ENCODE measurements at regions not wholly inside any gene's neighbourhood (a gene's known extent, or its start where the extent isn't known, plus 50 kb on each side); places are given as distances from the start of the nearest gene placed in this dataset.

DNA sequence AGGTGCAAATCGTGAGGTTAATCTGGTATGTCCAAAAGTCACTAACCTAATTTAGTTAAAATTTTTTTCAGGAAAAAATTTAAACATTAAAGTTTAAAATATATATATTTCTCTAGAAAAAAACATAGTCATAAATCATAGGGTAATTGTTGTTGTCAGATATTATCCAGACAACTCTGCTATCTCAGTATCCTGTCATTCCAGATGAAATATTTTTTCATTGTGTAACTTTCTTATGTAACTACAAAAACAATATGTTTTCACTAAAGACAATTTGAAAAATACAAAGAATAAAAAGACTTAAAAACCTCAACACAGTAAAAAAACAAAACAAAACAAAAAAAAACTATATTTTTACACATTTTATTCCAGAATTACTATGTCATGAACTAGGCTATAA is 57.6 kb downstream of the TENT5A start:
- H3K23me2 ChIP-seq (ENCODE audit: low read depth, low read length), result no peaks in the 10 kb centered on the region
- no peak for DNase-seq (ENCODE audit: low read depth in 1 of 2, low spot score in 2 of 2)
- H3K27me3 ChIP-seq (replicated peaks in 1 of 4; ENCODE audit: control insufficient read depth in 3 of 4, extremely low read depth in 1 of 4, insufficient read depth in 3 of 4, low read length in 3 of 4), result no peaks in the 10 kb centered on the region
- no peak overlapping the region for H3K9ac ChIP-seq (replicated peaks in 1 of 4; ENCODE audit: extremely low read depth in 1 of 4, low read depth in 3 of 4, low read length in 3 of 4)
- no peak overlapping the region for H2BK20ac ChIP-seq (ENCODE audit: low read length)
- no peak overlapping the region for H4K91ac ChIP-seq (replicated peaks; ENCODE audit: insufficient read length, low read length)
- ChIA-PET POLR2A (ENCODE audit: partially characterized antibody) (interaction anchor here (0.6 kb wide), 1 partner anchor 236 kb away, joined by 4 read pairs; no protein-coding TSS in a partner anchor), CTCF (ENCODE audit: partially characterized antibody) (no interaction called here)
- peaks cover 0 to 7% (median 1%) of the 10 kb centered on the region in 4 experiments; a peak in 2 of 7 replicates for H3K4me1 ChIP-seq (replicated peaks in 1 of 4; ENCODE audit: control insufficient read depth in 3 of 4, insufficient read depth in 4 of 4, low read length in 3 of 4)
- TF ChIP-seq FOSL1 (IDR thresholded peaks at IDR 0.05; ENCODE audit: insufficient read depth, low read depth, low read length) (no peak), CEBPB (IDR thresholded peaks at IDR 0.05; ENCODE audit: low read depth, low read length) (no peak), TAF1 (IDR thresholded peaks at IDR 0.05; ENCODE audit: low read depth, low read length) (no peak)
- H3K79me2 ChIP-seq (ENCODE audit: control insufficient read depth in 1 of 2, insufficient read depth in 2 of 2, low read length in 2 of 2), result no peaks in the 10 kb centered on the region
- H2BK15ac ChIP-seq (ENCODE audit: low read length), result no peak overlapping the region
- H3K14ac ChIP-seq (ENCODE audit: insufficient read length), result no peak overlapping the region
- H3K9me3 ChIP-seq (ENCODE audit: insufficient read depth in 2 of 2, low read depth in 1 of 2, low read length in 1 of 2), result no peaks in the 10 kb centered on the region
- no peak overlapping the region for H3K18ac ChIP-seq (ENCODE audit: extremely low read depth, low read length)
- H3K36me3 ChIP-seq (ENCODE audit: control insufficient read depth in 2 of 4, insufficient read depth in 4 of 4, low read length in 3 of 4), result no peaks in the 10 kb centered on the region
- no peak overlapping the region for H2BK5ac ChIP-seq (ENCODE audit: low read depth, low read length)
- H2BK120ac ChIP-seq (replicated peaks; ENCODE audit: low read depth, low read length), result no peak overlapping the region
- no peak overlapping the region for H2AFZ ChIP-seq (ENCODE audit: low read length)
- no peaks in the 10 kb centered on the region for H4K20me1 ChIP-seq (replicated peaks in 1 of 2; ENCODE audit: control insufficient read depth in 1 of 2, insufficient read depth in 2 of 2, low read length in 2 of 2)
- no peak overlapping the region for H4K8ac ChIP-seq (ENCODE audit: extremely low read depth, insufficient read depth, low read length)
- no peak overlapping the region for H3K56ac ChIP-seq (replicated peaks; ENCODE audit: insufficient read length, low read depth, low read length)
- no peak overlapping the region for H3K23ac ChIP-seq (ENCODE audit: insufficient read length)
- no peak overlapping the region for H3K4me3 ChIP-seq (ENCODE audit: extremely low read depth in 1 of 4, insufficient read depth in 2 of 4, low read depth in 3 of 4, low read length in 4 of 4)
- 96% methylated on average over 1 of the region's 1 CpG; no CpG with 5 or more reads in 1 of the 2 experiments for WGBS, 2 experiments (ENCODE audit: extremely low coverage in 1 of 2, insufficient coverage in 1 of 2, insufficient read length in 1 of 2, insufficient replicate concordance in 2 of 2, low coverage in 1 of 2, low lambda C conversion rate in 2 of 2, missing lambda C conversion rate in 1 of 2)
- no peak overlapping the region for H3K4me2 ChIP-seq (ENCODE audit: insufficient read depth in 1 of 2, low read depth in 2 of 2, low read length in 2 of 2)
- no peak for FAIRE-seq
- no peak overlapping the region for H3K4ac ChIP-seq (replicated peaks; ENCODE audit: insufficient read length, low read depth, low read length)
- H2BK12ac ChIP-seq (ENCODE audit: low read depth, low read length), result no peak overlapping the region
- H2AK5ac ChIP-seq (ENCODE audit: low read depth, low read length), result no peak overlapping the region
- no peak overlapping the region for H4K5ac ChIP-seq (ENCODE audit: insufficient read length, low read depth, low read length)
- no peak overlapping the region for H3K27ac ChIP-seq (ENCODE audit: low read depth, low read length)
- no peaks in the 10 kb centered on the region for H3K79me1 ChIP-seq (ENCODE audit: low read depth, low read length)

Measured in H1 (cell line).